OCI-LY1 (cell line): ENCODE measurements at regions not wholly inside any gene's neighbourhood (a gene's known extent, or its start where the extent isn't known, plus 50 kb on each side); places are given as distances from the start of the nearest gene placed in this dataset.

Source experiments
- H2AFZ ChIP-seq: fragments of 200-600 bp; sonication (generic), shearing (Covaris generic); 2 replicates; pipeline ENCODE4 v1.6.0; 2014; ENCODE audit warnings: antibody characterized with exemption, mild to moderate bottlenecking, low read length
- H3F3A ChIP-seq: fragments of 200-600 bp; sonication (generic), shearing (Covaris generic); 2 replicates; pipeline ENCODE4 v1.6.0; 2014; ENCODE audit warnings: mild to moderate bottlenecking, antibody characterized with exemption, low read length, moderate library complexity; ENCODE audit not compliant: insufficient read depth
- H3K27ac ChIP-seq: fragments of 200-600 bp; sonication (generic); 2 replicates; pipeline ENCODE4 v1.5.1; 2014; ENCODE audit warnings: low read length, mixed run types, mild to moderate bottlenecking, low read depth; ENCODE audit not compliant: poor library complexity, severe bottlenecking
- H3K27me3 ChIP-seq: fragments of 200-600 bp; sonication (generic); 2 replicates; pipeline ENCODE4 v1.6.0; 2014; ENCODE audit warnings: antibody characterized with exemption, mild to moderate bottlenecking, low read length, moderate library complexity; ENCODE audit not compliant: insufficient read depth
- H3K36me3 ChIP-seq: fragments of 200-600 bp; sonication (generic); 2 replicates; pipeline ENCODE4 v1.6.1; 2014; ENCODE audit warnings: mild to moderate bottlenecking, antibody characterized with exemption, low read length, moderate library complexity, mixed read lengths; ENCODE audit not compliant: insufficient read depth
- H3K4me1 ChIP-seq: fragments of 200-600 bp; sonication (generic); 2 replicates; pipeline ENCODE4 v1.5.1; 2014; ENCODE audit warnings: mild to moderate bottlenecking, low read length, moderate library complexity; ENCODE audit not compliant: insufficient read depth, severe bottlenecking
- H3K4me2 ChIP-seq: fragments of 200-600 bp; sonication (generic), shearing (Covaris generic); 2 replicates; pipeline ENCODE4 v1.6.1; 2014; ENCODE audit warnings: low read length
- H3K4me3 ChIP-seq: fragments of 200-600 bp; sonication (generic); 2 replicates; pipeline ENCODE4 v1.5.1; 2014; ENCODE audit warnings: low read length, low read depth, mild to moderate bottlenecking, mixed read lengths; ENCODE audit not compliant: poor library complexity, severe bottlenecking
- H3K79me2 ChIP-seq: fragments of 200-600 bp; shearing (Covaris generic); 2 replicates; pipeline ENCODE4 v1.6.1; 2016; ENCODE audit warnings: mixed run types, low read length, mixed read lengths; ENCODE audit not compliant: insufficient read depth
- H3K9ac ChIP-seq: fragments of 200-600 bp; sonication (generic), shearing (Covaris generic); 2 replicates; pipeline ENCODE4 v1.6.1; 2014; ENCODE audit warnings: mild to moderate bottlenecking, low read length, mixed read lengths
- H3K9me2 ChIP-seq: fragments of 200-600 bp; sonication (generic), shearing (Covaris generic); 2 replicates; pipeline ENCODE4 v1.6.1; 2014; ENCODE audit warnings: low read depth, mild to moderate bottlenecking, low read length, mixed read lengths
- H3K9me3 ChIP-seq: fragments of 200-600 bp; shearing (Covaris generic); 2 replicates; pipeline ENCODE4 v1.6.1; 2014; ENCODE audit warnings: low read length, mixed read lengths
- H4K20me1 ChIP-seq: fragments of 200-600 bp; sonication (generic), shearing (Covaris generic); 2 replicates; pipeline ENCODE4 v1.6.0; 2016; ENCODE audit warnings: mild to moderate bottlenecking, low read length; ENCODE audit not compliant: insufficient read depth
- EZH2 ChIP-seq: fragments of 200-600 bp; sonication (generic), shearing (Covaris generic); IDR thresholded peaks from 2 replicates; pipeline ENCODE4 v1.8.0; 2017; ENCODE audit warnings: borderline replicate concordance, mixed run types, mild to moderate bottlenecking, antibody characterized with exemption, low read length, moderate library complexity, mixed read lengths
- TF ChIP-seq, protein P1 (sequence below): fragments of 200-600 bp; sonication (generic), shearing (Covaris generic); IDR thresholded peaks from 2 replicates; pipeline ENCODE4 v1.5.1; 2017; ENCODE audit warnings: mild to moderate bottlenecking, antibody characterized with exemption, low read length, moderate library complexity, mixed read lengths

- peaks cover 4% of the 10 kb centered on the region for H3K4me1 ChIP-seq
- no peaks in the 10 kb centered on the region for H3K27me3 ChIP-seq
- H3F3A ChIP-seq: no peaks in the 10 kb centered on the region
- H3K9me2 ChIP-seq: no peaks in the 10 kb centered on the region
- no peak overlapping the region for H3K27ac ChIP-seq
- no peaks in the 10 kb centered on the region for H3K9me3 ChIP-seq
- H3K79me2 ChIP-seq: no peaks in the 10 kb centered on the region
- no peak overlapping the region for H3K4me2 ChIP-seq
- no peak overlapping the region for H3K9ac ChIP-seq
- H2AFZ ChIP-seq: no peak overlapping the region
- TF ChIP-seq, protein P1, sequence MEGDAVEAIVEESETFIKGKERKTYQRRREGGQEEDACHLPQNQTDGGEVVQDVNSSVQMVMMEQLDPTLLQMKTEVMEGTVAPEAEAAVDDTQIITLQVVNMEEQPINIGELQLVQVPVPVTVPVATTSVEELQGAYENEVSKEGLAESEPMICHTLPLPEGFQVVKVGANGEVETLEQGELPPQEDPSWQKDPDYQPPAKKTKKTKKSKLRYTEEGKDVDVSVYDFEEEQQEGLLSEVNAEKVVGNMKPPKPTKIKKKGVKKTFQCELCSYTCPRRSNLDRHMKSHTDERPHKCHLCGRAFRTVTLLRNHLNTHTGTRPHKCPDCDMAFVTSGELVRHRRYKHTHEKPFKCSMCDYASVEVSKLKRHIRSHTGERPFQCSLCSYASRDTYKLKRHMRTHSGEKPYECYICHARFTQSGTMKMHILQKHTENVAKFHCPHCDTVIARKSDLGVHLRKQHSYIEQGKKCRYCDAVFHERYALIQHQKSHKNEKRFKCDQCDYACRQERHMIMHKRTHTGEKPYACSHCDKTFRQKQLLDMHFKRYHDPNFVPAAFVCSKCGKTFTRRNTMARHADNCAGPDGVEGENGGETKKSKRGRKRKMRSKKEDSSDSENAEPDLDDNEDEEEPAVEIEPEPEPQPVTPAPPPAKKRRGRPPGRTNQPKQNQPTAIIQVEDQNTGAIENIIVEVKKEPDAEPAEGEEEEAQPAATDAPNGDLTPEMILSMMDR: no peak
- no peak for TF ChIP-seq EZH2
- no peak overlapping the region for H3K4me3 ChIP-seq
- H3K36me3 ChIP-seq: no peaks in the 10 kb centered on the region
- no peaks in the 10 kb centered on the region for H4K20me1 ChIP-seq
Observed at GRCh38 chr6:134515986-134516385, 198.1 kb upstream of the SGK1 start.

DNA sequence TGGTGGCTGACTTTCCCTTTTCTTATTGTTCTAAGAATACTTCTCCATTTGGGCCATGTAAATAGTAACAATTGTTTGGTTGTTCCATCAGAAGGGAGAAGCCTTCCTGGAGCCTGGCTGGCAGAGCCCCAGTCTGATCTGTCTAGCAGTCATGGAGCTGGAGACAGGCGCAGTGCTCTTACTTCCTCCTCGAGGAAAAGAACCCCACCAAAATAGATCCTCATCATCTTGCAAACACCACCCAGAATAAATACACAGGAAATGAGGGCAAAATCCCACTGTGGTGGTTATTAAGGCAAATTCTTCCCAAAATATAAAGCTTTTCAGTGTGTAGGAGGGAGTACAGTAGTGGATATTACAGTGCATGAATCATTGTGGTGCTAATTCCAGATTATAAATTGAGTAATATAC, 195.1 kb upstream of the SGK1 start:
- Histone ChIP-seq H3K9me3 (no peaks in the 10 kb centered on the region), H3K4me1 (no peaks in the 10 kb centered on the region), H3K4me3 (no peak overlapping the region), H3K27me3 (no peaks in the 10 kb centered on the region), H3K9ac (no peak overlapping the region), H3K27ac (no peak overlapping the region), H4K20me1 (no peaks in the 10 kb centered on the region), H3K36me3 (no peaks in the 10 kb centered on the region), H3K9me2 (no peaks in the 10 kb centered on the region), H3F3A (no peaks in the 10 kb centered on the region), H3K79me2 (no peaks in the 10 kb centered on the region), H3K4me2 (no peak overlapping the region), H2AFZ (no peak overlapping the region)
- TF ChIP-seq, protein P1: no peak
- TF ChIP-seq EZH2: no peak

GRCh38 chr6:134511984-134512683, 194.2 kb upstream of the SGK1 start:
- no peak overlapping the region for H2AFZ ChIP-seq
- H3K27me3 ChIP-seq: no peaks in the 10 kb centered on the region
- H3K9me3 ChIP-seq: no peaks in the 10 kb centered on the region
- H3F3A ChIP-seq: no peaks in the 10 kb centered on the region
- H3K4me3 ChIP-seq: no peak overlapping the region
- no peak for TF ChIP-seq EZH2
- TF ChIP-seq, protein P1: no peak
- no peaks in the 10 kb centered on the region for H3K36me3 ChIP-seq
- no peaks in the 10 kb centered on the region for H3K79me2 ChIP-seq
- no peaks in the 10 kb centered on the region for H3K9me2 ChIP-seq
- H4K20me1 ChIP-seq: no peaks in the 10 kb centered on the region
- H3K27ac ChIP-seq: no peak overlapping the region
- no peaks in the 10 kb centered on the region for H3K4me1 ChIP-seq
- no peak overlapping the region for H3K4me2 ChIP-seq
- H3K9ac ChIP-seq: no peak overlapping the region
